SW 1271 (cell line): ENCODE measurements at regions not wholly inside any gene's neighbourhood (a gene's known extent, or its start where the extent isn't known, plus 50 kb on each side); places are given as distances from the start of the nearest gene placed in this dataset.

Experiments used
- DNase-seq, 2 experiments: peaks; one replicate each; lab custom pipeline; 2025; lab: John Stamatoyannopoulos, UW

GRCh38 chr6:122524056-122524455 is 52.4 kb upstream of the SERINC1 start:
- DNase-seq = no peak

GRCh38 chr6:122530440-122531046 is 58.9 kb upstream of the SERINC1 start:
- DNase-seq = peak; percentile 8 to 65

- DNase-seq = no peak
These were observed 61.9 kb upstream of the PKIB start for GRCh38 chr6:122548281-122548680.

- DNase-seq = no peak
These were observed 61.4 kb upstream of the PKIB start for GRCh38 chr6:122548820-122549219.

GRCh38 chr6:122553697-122554096 is 56.5 kb upstream of the PKIB start:
- DNase-seq = no peak

- no peak for DNase-seq
These were observed 54.6 kb upstream of the PKIB start for GRCh38 chr6:122555561-122555960.

GRCh38 chr6:122558080-122558479 is 52.1 kb upstream of the PKIB start:
- DNase-seq = no peak
